NCI-H526 treated with DMSO at 0.1 percent for 48 hours (cell line): ENCODE measurements at regions not wholly inside any gene's neighbourhood (a gene's known extent, or its start where the extent isn't known, plus 50 kb on each side); places are given as distances from the start of the nearest gene placed in this dataset.
"Not testable (repeated sequence)": the region's sequence is repeated elsewhere in the genome, so short reads cannot be mapped to it uniquely, and the experiment has no call there.

Source experiments
- DNase-seq: peaks from one replicate; lab custom pipeline; 2025; lab: John Stamatoyannopoulos, UW

- no peak for DNase-seq
Observed at GRCh38 chr5:171542525-171543140, 123.2 kb downstream of the FGF18 start.

- no peak for DNase-seq
Observed at GRCh38 chr5:171543148-171543815, 123.8 kb downstream of the FGF18 start.

- DNase-seq = no peak
Observed at GRCh38 chr5:171544913-171545765, 125.7 kb downstream of the FGF18 start.

GRCh38 chr5:171549274-171549673, 129.8 kb downstream of the FGF18 start:
- no peak for DNase-seq

- DNase-seq = not testable (repeated sequence)
Observed at GRCh38 chr5:171553817-171554216, 134.4 kb downstream of the FGF18 start.

GRCh38 chr5:171555160-171555559, 135.7 kb downstream of the FGF18 start:
- DNase-seq = no peak

- no peak for DNase-seq
Observed at GRCh38 chr5:171562822-171563221, 143.4 kb downstream of the FGF18 start.

- no peak for DNase-seq
Observed at GRCh38 chr5:171568389-171568788, 148.9 kb downstream of the FGF18 start.

- DNase-seq = no peak
Observed at GRCh38 chr5:171569065-171569712, 149.7 kb downstream of the FGF18 start.

- no peak for DNase-seq
Observed at GRCh38 chr5:171570244-171570825, 150.9 kb downstream of the FGF18 start.

- DNase-seq = no peak
Observed at GRCh38 chr5:171571663-171572062, 152.2 kb downstream of the FGF18 start.

GRCh38 chr5:171573021-171573420, 153.6 kb downstream of the FGF18 start:
- DNase-seq = no peak

GRCh38 chr5:171573451-171574225, 154.2 kb downstream of the FGF18 start:
- DNase-seq = no peak

- no peak for DNase-seq
Observed at GRCh38 chr5:171574376-171574775, 154.9 kb downstream of the FGF18 start.

GRCh38 chr5:171575386-171575785, 155.9 kb downstream of the FGF18 start:
- no peak for DNase-seq

- DNase-seq = no peak
Observed at GRCh38 chr5:171575808-171576207, 156.4 kb downstream of the FGF18 start.

GRCh38 chr5:171577042-171577758, 157.8 kb downstream of the FGF18 start:
- DNase-seq = no peak

GRCh38 chr5:171578049-171578828, 158.8 kb downstream of the FGF18 start:
- no peak for DNase-seq

- no peak for DNase-seq
Observed at GRCh38 chr5:171578829-171579491, 159.5 kb downstream of the FGF18 start.
